ENCODE measurements at regions not wholly inside any gene's neighbourhood (a gene's known extent, or its start where the extent isn't known, plus 50 kb on each side); places are given as distances from the start of the nearest gene placed in this dataset.

DNA sequence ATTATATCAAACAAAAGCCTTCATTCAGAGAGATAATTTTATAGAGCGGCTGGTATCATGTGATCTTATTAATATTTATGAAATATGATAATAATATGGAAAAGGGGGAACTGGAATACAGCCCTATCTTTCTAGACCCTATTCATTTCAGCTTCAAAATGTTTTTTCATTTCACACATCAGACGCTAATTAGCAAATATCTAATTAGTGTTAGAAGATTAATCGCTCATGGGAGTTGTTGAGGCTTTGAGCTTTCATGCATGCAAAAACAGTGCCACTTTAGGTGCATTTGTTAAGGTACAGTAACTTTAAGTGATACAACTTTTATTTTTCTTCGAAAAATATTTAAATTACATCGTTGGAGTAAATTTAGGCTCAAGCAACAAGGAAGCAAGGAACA, 751.7 kb upstream of the WWC1 start:
- TF ChIP-seq CTCF (IDR thresholded peaks at IDR 0.05) (no peak), ZFX (IDR thresholded peaks at IDR 0.05; ENCODE audit: borderline replicate concordance) (no peak)
